ENCODE measurements at regions not wholly inside any gene's neighbourhood (a gene's known extent, or its start where the extent isn't known, plus 50 kb on each side); places are given as distances from the start of the nearest gene placed in this dataset.

- Histone ChIP-seq H3K4me1 (ENCODE audit: control insufficient read depth, insufficient read depth, low read length) (no peaks in the 10 kb centered on the region), H3K36me3 (ENCODE audit: control insufficient read depth, insufficient read depth, low read length) (no peaks in the 10 kb centered on the region), H3K23ac (ENCODE audit: low read depth, low read length) (no peak overlapping the region), H3K18ac (ENCODE audit: low read depth, low read length) (no peak overlapping the region), H2BK20ac (ENCODE audit: low read depth, low read length) (no peak overlapping the region), H2BK5ac (ENCODE audit: low read depth, low read length, poor library complexity, severe bottlenecking) (no peak overlapping the region), H2BK120ac (ENCODE audit: low read depth, low read length) (no peak overlapping the region), H3K4ac (ENCODE audit: low read depth, low read length) (no peak overlapping the region), H3K9me1 (ENCODE audit: insufficient read depth, low read length) (no peaks in the 10 kb centered on the region), H3K14ac (replicated peaks; ENCODE audit: low read depth, low read length) (no peak overlapping the region), H2AK9ac (replicated peaks; ENCODE audit: low read depth, low read length, poor library complexity) (no peak overlapping the region), H3K4me3 (ENCODE audit: insufficient read depth, low read depth, low read length) (no peak overlapping the region), H3K9me3 (ENCODE audit: control insufficient read depth, insufficient read depth, low read length) (no peaks in the 10 kb centered on the region), H4K20me1 (ENCODE audit: insufficient read depth, low read length) (no peaks in the 10 kb centered on the region), H3K27ac (ENCODE audit: insufficient read depth, low read length) (no peak overlapping the region), H2AK5ac (ENCODE audit: low read depth, low read length) (no peak overlapping the region), H3K4me2 (ENCODE audit: low read depth, low read length) (no peak overlapping the region), H2AFZ (replicated peaks; ENCODE audit: low read length, poor library complexity) (no peak overlapping the region), H3K9ac (ENCODE audit: low read depth, low read length) (no peak overlapping the region), H3K79me1 (ENCODE audit: low read depth in 1 of 2, low read length in 2 of 2) (no peaks in the 10 kb centered on the region), H2BK15ac (ENCODE audit: low read depth, low read length) (no peak overlapping the region), H3K56ac (ENCODE audit: extremely low read depth, insufficient read depth, low read length) (no peak overlapping the region), H4K8ac (ENCODE audit: low read depth in 2 of 2, low read length in 2 of 2) (no peak overlapping the region), H4K5ac (ENCODE audit: low read depth, low read length) (no peak overlapping the region), H4K91ac (ENCODE audit: insufficient read depth, low read depth, low read length) (no peak overlapping the region), H3K27me3 (ENCODE audit: control insufficient read depth, insufficient read depth, low read length) (peaks cover 2% of the 10 kb centered on the region; the same call in 1 of the 2 replicates)
- in situ Hi-C loops (cut with MboI; ENCODE audit: low sequenced_read_pairs) (no loop called here), intact Hi-C loops (cut with micrococcal nuclease) (no loop called here), dilution Hi-C loops (cut with HindIII; ENCODE audit: low sequenced_read_pairs, unreplicated experiment) (no loop called here)
- ChIA-PET POLR2A (ENCODE audit: unreplicated experiment) (no interaction called here), CTCF (no interaction called here)
- TF ChIP-seq POLR2A (IDR thresholded peaks at IDR 0.05; ENCODE audit: low read depth, low read length), result no peak
- no peak for TF ChIP-seq BHLHE40 (IDR thresholded peaks at IDR 0.05; ENCODE audit: low read depth, low read length)
- no TSS peak for BruUV-seq (replicated peaks)
- no peak for DNase-seq
- WGBS, 2 experiments (ENCODE audit: extremely low coverage in 2 of 2, insufficient read length in 1 of 2), result no CpG with 5 or more reads among the region's 4 CpGs
- ATAC-seq (ENCODE audit: low read depth), result no peak
These were observed 78.8 kb upstream of the TMTC4 start for GRCh38 chr13:100753376-100753775.
